Neural progenitor cell (in vitro differentiated cells): ENCODE measurements at regions not wholly inside any gene's neighbourhood (a gene's known extent, or its start where the extent isn't known, plus 50 kb on each side); places are given as distances from the start of the nearest gene placed in this dataset.

Source experiments
- EZH2 ChIP-seq: fragments of 200-600 bp; sonication (generic); IDR thresholded peaks from 2 replicates; pipeline ENCODE4 v1.6.1; 2017; ENCODE audit warnings: antibody characterized with exemption, mild to moderate bottlenecking, moderate library complexity
- EZH2phosphoT487 ChIP-seq: fragments of 200-600 bp; sonication (generic); IDR thresholded peaks from 2 replicates; pipeline ENCODE4 v1.6.1; 2017; ENCODE audit warnings: antibody characterized with exemption
- TF ChIP-seq, protein P1 (sequence below): fragments of 200-600 bp; sonication (generic); IDR thresholded peaks from 2 replicates; pipeline ENCODE4 v1.5.1; 2017; ENCODE audit warnings: antibody characterized with exemption, mild to moderate bottlenecking

DNA sequence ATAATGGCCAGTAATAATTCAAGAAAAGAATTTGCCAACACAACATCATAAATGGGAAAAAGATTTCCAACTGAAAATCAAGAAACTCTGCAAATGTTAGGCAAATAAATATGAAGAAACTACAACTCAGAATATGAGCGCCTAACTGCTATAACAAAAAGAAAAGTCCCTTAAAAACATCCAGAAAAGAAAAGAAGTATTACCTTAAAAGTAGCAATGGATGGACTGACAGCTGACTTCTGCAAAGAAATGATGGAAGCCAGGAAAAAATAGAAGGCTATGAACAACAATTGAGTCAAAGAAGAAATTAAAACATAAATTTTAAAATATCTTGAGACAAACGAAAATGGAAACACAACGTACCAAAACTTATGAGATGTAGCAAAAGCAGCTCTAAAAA is 482.3 kb upstream of the ZNF507 start:
- TF ChIP-seq, protein P1, sequence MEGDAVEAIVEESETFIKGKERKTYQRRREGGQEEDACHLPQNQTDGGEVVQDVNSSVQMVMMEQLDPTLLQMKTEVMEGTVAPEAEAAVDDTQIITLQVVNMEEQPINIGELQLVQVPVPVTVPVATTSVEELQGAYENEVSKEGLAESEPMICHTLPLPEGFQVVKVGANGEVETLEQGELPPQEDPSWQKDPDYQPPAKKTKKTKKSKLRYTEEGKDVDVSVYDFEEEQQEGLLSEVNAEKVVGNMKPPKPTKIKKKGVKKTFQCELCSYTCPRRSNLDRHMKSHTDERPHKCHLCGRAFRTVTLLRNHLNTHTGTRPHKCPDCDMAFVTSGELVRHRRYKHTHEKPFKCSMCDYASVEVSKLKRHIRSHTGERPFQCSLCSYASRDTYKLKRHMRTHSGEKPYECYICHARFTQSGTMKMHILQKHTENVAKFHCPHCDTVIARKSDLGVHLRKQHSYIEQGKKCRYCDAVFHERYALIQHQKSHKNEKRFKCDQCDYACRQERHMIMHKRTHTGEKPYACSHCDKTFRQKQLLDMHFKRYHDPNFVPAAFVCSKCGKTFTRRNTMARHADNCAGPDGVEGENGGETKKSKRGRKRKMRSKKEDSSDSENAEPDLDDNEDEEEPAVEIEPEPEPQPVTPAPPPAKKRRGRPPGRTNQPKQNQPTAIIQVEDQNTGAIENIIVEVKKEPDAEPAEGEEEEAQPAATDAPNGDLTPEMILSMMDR: no peak
- TF ChIP-seq EZH2: no peak
- TF ChIP-seq EZH2phosphoT487: no peak
